Neural cell (in vitro differentiated cells): ENCODE measurements at regions not wholly inside any gene's neighbourhood (a gene's known extent, or its start where the extent isn't known, plus 50 kb on each side); places are given as distances from the start of the nearest gene placed in this dataset.

ENCODE experiments used
- H2AFZ ChIP-seq: fragments of 200-600, 300-800 bp; sonication (generic), shearing (Covaris generic); 2 replicates; pipeline ENCODE4 v1.6.0; 2014; ENCODE audit warnings: low read depth, mild to moderate bottlenecking, antibody characterized with exemption, low read length, moderate library complexity
- H3F3A ChIP-seq: fragments of 200-600 bp; shearing (Covaris generic); 2 replicates; pipeline ENCODE4 v1.6.1; 2016; ENCODE audit warnings: mild to moderate bottlenecking, moderate library complexity, mixed read lengths, antibody characterized with exemption, low read length; ENCODE audit not compliant: insufficient read depth, poor library complexity, severe bottlenecking
- H3K27ac ChIP-seq: fragments of 200-600, 300-800 bp; sonication (generic), shearing (Covaris generic); 2 replicates; pipeline ENCODE4 v1.5.1; 2014; ENCODE audit warnings: mild to moderate bottlenecking, low read length, moderate library complexity
- H3K27me3 ChIP-seq: fragments of 300-800, 200-600 bp; sonication (generic), shearing (Covaris generic); 2 replicates; pipeline ENCODE4 v1.6.0; 2014; ENCODE audit warnings: mild to moderate bottlenecking, low read depth, low read length, moderate library complexity; ENCODE audit not compliant: insufficient read depth
- H3K36me3 ChIP-seq: fragments of 300-800, 200-600 bp; sonication (generic), shearing (Covaris generic); 2 replicates; pipeline ENCODE4 v1.5.1; 2014; ENCODE audit warnings: mild to moderate bottlenecking, antibody characterized with exemption, low read length, moderate library complexity; ENCODE audit not compliant: insufficient read depth
- H3K4me2 ChIP-seq: fragments of 300-800, 200-600 bp; sonication (generic), shearing (Covaris generic); 2 replicates; pipeline ENCODE4 v1.6.0; 2014; ENCODE audit warnings: mild to moderate bottlenecking, low read length
- H3K4me3 ChIP-seq: fragments of 300-800, 200-600 bp; sonication (generic), shearing (Covaris generic); 2 replicates; pipeline ENCODE4 v1.5.1; 2014; ENCODE audit warnings: mild to moderate bottlenecking, low read length, moderate library complexity
- H3K79me2 ChIP-seq: fragments of 200-600 bp; shearing (Covaris generic); replicated peaks from 2 replicates; pipeline ENCODE4 v1.6.0; 2014; ENCODE audit warnings: mild to moderate bottlenecking, low read length, moderate library complexity; ENCODE audit not compliant: insufficient read depth
- H3K9ac ChIP-seq: fragments of 300-800, 200-600 bp; sonication (generic), shearing (Covaris generic); 2 replicates; pipeline ENCODE4 v1.6.1; 2016; ENCODE audit warnings: mild to moderate bottlenecking, low read length, mixed read lengths
- H3K9me2 ChIP-seq: fragments of 200-600 bp; shearing (Covaris generic); 2 replicates; pipeline ENCODE4 v1.6.1; 2016; ENCODE audit warnings: mild to moderate bottlenecking, low read length, mixed read lengths; ENCODE audit not compliant: insufficient read depth
- H3K9me3 ChIP-seq: fragments of 200-600, 300-800 bp; sonication (generic), shearing (Covaris generic); 2 replicates; pipeline ENCODE4 v1.6.1; 2016; ENCODE audit warnings: mild to moderate bottlenecking, mixed run types, low read length, moderate library complexity, mixed read lengths
- H4K20me1 ChIP-seq: fragments of 200-600 bp; shearing (Covaris generic); 2 replicates; pipeline ENCODE4 v1.6.1; 2016; ENCODE audit warnings: mild to moderate bottlenecking, mixed run types; ENCODE audit not compliant: insufficient read depth
- CTCF ChIP-seq: fragments of 450-650 bp; IDR thresholded peaks from 2 replicates; pipeline ENCODE4 v1.5.1; 2014; ENCODE audit warnings: antibody characterized with exemption, mild to moderate bottlenecking, moderate library complexity; ENCODE audit not compliant: poor library complexity, severe bottlenecking
- EP300 ChIP-seq: fragments of 450-650 bp; conservative IDR thresholded peaks from 2 replicates; pipeline ENCODE4 v1.6.1; 2014; ENCODE audit warnings: antibody characterized with exemption, mild to moderate bottlenecking, moderate library complexity; ENCODE audit not compliant: poor library complexity, severe bottlenecking
- EZH2 ChIP-seq: fragments of 200-600, 300-800 bp; shearing (Covaris generic), sonication (generic); IDR thresholded peaks from 2 replicates; pipeline ENCODE4 v1.6.1; 2014; ENCODE audit warnings: antibody characterized with exemption, low read length, borderline replicate concordance, mild to moderate bottlenecking; ENCODE audit not compliant: insufficient read depth, poor library complexity, severe bottlenecking
- MXI1 ChIP-seq: fragments of 450-650 bp; conservative IDR thresholded peaks from 2 replicates; pipeline ENCODE4 v1.6.1; 2014; ENCODE audit warnings: antibody characterized with exemption, mild to moderate bottlenecking; ENCODE audit not compliant: poor library complexity, severe bottlenecking
- POLR2AphosphoS5 ChIP-seq: IDR thresholded peaks from 2 replicates; pipeline ENCODE4 v1.6.1; 2012
- RAD21 ChIP-seq: fragments of 450-650 bp; conservative IDR thresholded peaks from 2 replicates; pipeline ENCODE4 v1.6.1; 2014; ENCODE audit warnings: antibody characterized with exemption, mild to moderate bottlenecking, moderate library complexity
- REST ChIP-seq: IDR thresholded peaks from 2 replicates; pipeline ENCODE4 v1.6.1; 2012; ENCODE audit warnings: borderline replicate concordance
- SMC3 ChIP-seq: fragments of 450-650 bp; conservative IDR thresholded peaks from 2 replicates; pipeline ENCODE4 v1.6.1; 2014; ENCODE audit warnings: antibody characterized with exemption, mild to moderate bottlenecking, moderate library complexity; ENCODE audit not compliant: poor library complexity
- TAF1 ChIP-seq: IDR thresholded peaks from 2 replicates; pipeline ENCODE4 v1.6.1; 2012; ENCODE audit warnings: low read depth

GRCh38 chr6:168190646-168191443 is 111.8 kb upstream of the FRMD1 start:
- Histone ChIP-seq H3F3A (no peaks in the 10 kb centered on the region), H4K20me1 (no peaks in the 10 kb centered on the region), H3K27ac (no peak overlapping the region), H3K79me2 (no peaks in the 10 kb centered on the region), H2AFZ (no peak overlapping the region), H3K4me3 (no peak overlapping the region), H3K27me3 (no peaks in the 10 kb centered on the region), H3K9ac (no peak overlapping the region), H3K4me2 (no peak overlapping the region), H3K9me3 (no peaks in the 10 kb centered on the region), H3K36me3 (no peaks in the 10 kb centered on the region), H3K9me2 (no peaks in the 10 kb centered on the region)
- TF ChIP-seq CTCF (no peak), EZH2 (no peak), RAD21 (no peak), TAF1 (no peak)

- H3K36me3 ChIP-seq = no peaks in the 10 kb centered on the region
- H3K4me2 ChIP-seq = no peak overlapping the region
- TF ChIP-seq SMC3 = no peak
- TF ChIP-seq TAF1 = no peak
- no peak for TF ChIP-seq RAD21
- TF ChIP-seq POLR2AphosphoS5 = no peak
- TF ChIP-seq CTCF = no peak
- no peak for TF ChIP-seq EP300
- no peak for TF ChIP-seq REST
- TF ChIP-seq EZH2 = no peak
- no peak for TF ChIP-seq MXI1
- H3K4me3 ChIP-seq = no peak overlapping the region
- no peaks in the 10 kb centered on the region for H3K79me2 ChIP-seq
- no peaks in the 10 kb centered on the region for H3K9me3 ChIP-seq
- no peak overlapping the region for H3K27ac ChIP-seq
- no peaks in the 10 kb centered on the region for H3K9me2 ChIP-seq
- H3K9ac ChIP-seq = no peak overlapping the region
- H2AFZ ChIP-seq = no peak overlapping the region
- H4K20me1 ChIP-seq = no peaks in the 10 kb centered on the region
- no peaks in the 10 kb centered on the region for H3K27me3 ChIP-seq
- H3F3A ChIP-seq = no peaks in the 10 kb centered on the region
These were observed 111.0 kb upstream of the FRMD1 start for GRCh38 chr6:168190014-168190405.
